ENCODE measurements at regions not wholly inside any gene's neighbourhood (a gene's known extent, or its start where the extent isn't known, plus 50 kb on each side); places are given as distances from the start of the nearest gene placed in this dataset.

- Histone ChIP-seq H3K4me2 (ENCODE audit: low read length) (no peak overlapping the region; the same call in 1 of the 2 replicates), H3K4me1 (ENCODE audit: insufficient read depth, low read length, poor library complexity, severe bottlenecking) (peaks cover 3% of the 10 kb centered on the region), H3K79me2 (ENCODE audit: insufficient read depth, low read depth, low read length) (no peaks in the 10 kb centered on the region), H3K9me2 (ENCODE audit: insufficient read depth, low read length) (no peaks in the 10 kb centered on the region), H3K36me3 (ENCODE audit: insufficient read depth, low read length) (no peaks in the 10 kb centered on the region), H2AFZ (ENCODE audit: low read length) (0 out of 2 replicates have a peak overlapping the region, but pooled peaks have one; percentile 24), H3K9me3 (ENCODE audit: low read length) (no peaks in the 10 kb centered on the region), H3K27ac (ENCODE audit: low read depth, low read length, poor library complexity, severe bottlenecking) (no peak overlapping the region), H4K20me1 (ENCODE audit: insufficient read depth, low read length) (no peaks in the 10 kb centered on the region), H3K4me3 (ENCODE audit: low read depth, low read length, poor library complexity, severe bottlenecking) (no peak overlapping the region)
- DNase-seq (ENCODE audit: low spot score), result no peak
- TF ChIP-seq CTCF (conservative IDR thresholded peaks at IDR 0.05; ENCODE audit: low read length), result no peak
- no peak for TF ChIP-seq EZH2phosphoT487 (IDR thresholded peaks at IDR 0.05; ENCODE audit: borderline replicate concordance, low read depth, low read length)
- POLR2A ChIA-PET, result interaction anchor here (0.7 to 1.4 kb wide), 2 partner anchors 11 to 940 kb away, joined by 4 read pairs; no protein-coding TSS in a partner anchor
- BruUV-seq (replicated peaks), result no TSS peak
- CTCF ChIA-PET (ENCODE audit: unreplicated experiment), result no interaction called here
- intact Hi-C loops (cut with micrococcal nuclease; ENCODE audit: unreplicated experiment), result no loop called here
These were observed 404.9 kb upstream of the ZNF608 start for GRCh38 chr5:125151150-125151900.

GRCh38 chr5:125152044-125152443 is 405.6 kb upstream of the ZNF608 start:
- Histone ChIP-seq H3K4me1 (ENCODE audit: insufficient read depth, low read length, poor library complexity, severe bottlenecking) (peaks cover 3% of the 10 kb centered on the region), H3K36me3 (ENCODE audit: insufficient read depth, low read length) (no peaks in the 10 kb centered on the region), H3K4me3 (ENCODE audit: low read depth, low read length, poor library complexity, severe bottlenecking) (no peak overlapping the region), H3K79me2 (ENCODE audit: insufficient read depth, low read depth, low read length) (no peaks in the 10 kb centered on the region), H3K4me2 (ENCODE audit: low read length) (no peak overlapping the region; the same call in 1 of the 2 replicates), H3K9me2 (ENCODE audit: insufficient read depth, low read length) (no peaks in the 10 kb centered on the region), H3K9me3 (ENCODE audit: low read length) (no peaks in the 10 kb centered on the region), H3K27ac (ENCODE audit: low read depth, low read length, poor library complexity, severe bottlenecking) (no peak overlapping the region), H2AFZ (ENCODE audit: low read length) (0 out of 2 replicates have a peak overlapping the region, but pooled peaks have one; percentile 24), H4K20me1 (ENCODE audit: insufficient read depth, low read length) (no peaks in the 10 kb centered on the region)
- intact Hi-C loops (cut with micrococcal nuclease; ENCODE audit: unreplicated experiment), result no loop called here
- ChIA-PET CTCF (ENCODE audit: unreplicated experiment) (no interaction called here), POLR2A (interaction anchor here (0.6 kb wide), 1 partner anchor 1870 kb away, joined by 3 read pairs; no protein-coding TSS in a partner anchor)
- no TSS peak for BruUV-seq (replicated peaks)
- DNase-seq (ENCODE audit: low spot score), result no peak
- TF ChIP-seq EZH2phosphoT487 (IDR thresholded peaks at IDR 0.05; ENCODE audit: borderline replicate concordance, low read depth, low read length) (no peak), CTCF (conservative IDR thresholded peaks at IDR 0.05; ENCODE audit: low read length) (no peak)
